Small intestine (tissue), 7 donors: ENCODE measurements at regions not wholly inside any gene's neighbourhood (a gene's known extent, or its start where the extent isn't known, plus 50 kb on each side); places are given as distances from the start of the nearest gene placed in this dataset.

Source experiments
- DNase-seq, 2 donors: peaks; one replicate each; pipeline versions ENCODE4 v3.0.0 to v3.0.0-alpha.2; 2013
- FAIRE-seq: peaks from 2 replicates; lab custom pipeline; 2012; peaks lifted over from hg19 to GRCh38; lab: Jason Lieb, UNC
- H3K27ac ChIP-seq, 3 donors: one replicate each; pipeline ENCODE4 v1.5.1; 2013; ENCODE audit warnings: low read length in 2 of 3, mild to moderate bottlenecking in 2 of 3, control low read depth in 1 of 3, inconsistent platforms in 1 of 3, low read depth in 1 of 3, moderate library complexity in 1 of 3
- H3K27me3 ChIP-seq, 3 donors: one replicate each; pipeline ENCODE4 v1.6.1; 2013; ENCODE audit warnings: low read length in 3 of 3, inconsistent platforms in 1 of 3; ENCODE audit not compliant: control insufficient read depth in 3 of 3, insufficient read depth in 3 of 3
- H3K36me3 ChIP-seq, 3 donors: one replicate each; pipeline ENCODE4 v1.6.1; 2013; ENCODE audit warnings: low read length in 3 of 3, inconsistent platforms in 1 of 3, low read depth in 1 of 3, mild to moderate bottlenecking in 1 of 3, moderate library complexity in 1 of 3; ENCODE audit not compliant: control insufficient read depth in 3 of 3, insufficient read depth in 2 of 3
- H3K4me1 ChIP-seq, 3 donors: one replicate each; pipeline ENCODE4 v1.6.1; 2013; ENCODE audit warnings: low read length in 2 of 3, inconsistent platforms in 1 of 3, low read depth in 1 of 3, mild to moderate bottlenecking in 1 of 3, moderate library complexity in 1 of 3; ENCODE audit not compliant: control insufficient read depth in 3 of 3, insufficient read depth in 2 of 3
- H3K4me3 ChIP-seq, 3 donors: one replicate each; pipeline ENCODE4 v1.5.1; 2013; ENCODE audit warnings: low read length in 3 of 3, control low read depth in 1 of 3, inconsistent platforms in 1 of 3, low read depth in 1 of 3, mild to moderate bottlenecking in 1 of 3, moderate library complexity in 1 of 3
- H3K9me3 ChIP-seq, 2 donors: one replicate each; pipeline ENCODE4 v1.6.1; 2013; ENCODE audit warnings: low read depth in 1 of 2, low read length in 1 of 2; ENCODE audit not compliant: control insufficient read depth in 2 of 2, insufficient read depth in 1 of 2
- WGBS, 3 donors: extraction: QIAGEN DNeasy Blood & Tissue Kit; methylation state at CpG; one replicate each; pipeline ENCODE4 v1.1.7; 2013; 5-methylcytosine and 5-hydroxymethylcytosine counted together
- donor health status: healthy with polysubstance abuse.
- donor health status: control.
- donor health status: control.
- donor health status: Bipolar disorder and iron deficiency.
- donor health status: healthy.

- no peak for DNase-seq
- Histone ChIP-seq H3K27ac (no peak overlapping the region), H3K27me3 (no peaks in the 10 kb centered on the region), H3K4me1 (no peaks in the 10 kb centered on the region), H3K4me3 (no peak overlapping the region), H3K36me3 (no peaks in the 10 kb centered on the region), H3K9me3 (no peaks in the 10 kb centered on the region)
- WGBS, 3 donors = 12 to 57% (median 24%) methylated on average over 1 of the region's 1 CpG
- no peak for FAIRE-seq
Measured at GRCh38 chr16:64468515-64469090, 653.3 kb downstream of the CDH11 start.

- no peak for DNase-seq
Measured at GRCh38 chr16:64459821-64460220, 662.0 kb downstream of the CDH11 start.

GRCh38 chr16:64459402-64459801 is 662.5 kb downstream of the CDH11 start:
- WGBS, 3 donors = 87 to 92% (median 87%) methylated on average over 2 of the region's 2 CpGs
- no peak overlapping the region for H3K4me3 ChIP-seq
- no peak for DNase-seq
- H3K27ac ChIP-seq = no peak overlapping the region
- no peaks in the 10 kb centered on the region for H3K4me1 ChIP-seq
- FAIRE-seq = no peak
- no peaks in the 10 kb centered on the region for H3K27me3 ChIP-seq
- no peaks in the 10 kb centered on the region for H3K9me3 ChIP-seq
- H3K36me3 ChIP-seq = no peaks in the 10 kb centered on the region

More at GRCh38 chr16:64459821-64460220, 662.0 kb downstream of the CDH11 start:
- H3K4me3 ChIP-seq = no peak overlapping the region
- no peaks in the 10 kb centered on the region for H3K36me3 ChIP-seq
- WGBS, 3 donors = 19 to 28% (median 20%) methylated on average over 1 of the region's 1 CpG
- FAIRE-seq = no peak
- H3K27ac ChIP-seq = no peak overlapping the region
- no peaks in the 10 kb centered on the region for H3K9me3 ChIP-seq
- H3K4me1 ChIP-seq = no peaks in the 10 kb centered on the region
- H3K27me3 ChIP-seq = no peaks in the 10 kb centered on the region

- Histone ChIP-seq H3K27ac (no peak overlapping the region), H3K27me3 (no peaks in the 10 kb centered on the region), H3K36me3 (no peaks in the 10 kb centered on the region), H3K9me3 (no peaks in the 10 kb centered on the region), H3K4me1 (no peaks in the 10 kb centered on the region), H3K4me3 (no peak overlapping the region)
- 46 to 61% (median 51%) methylated on average over 1 of the region's 1 CpG for WGBS, 3 donors
- DNase-seq = peak in 1 of 2 donors; percentile 14
- FAIRE-seq = no peak
Measured at GRCh38 chr16:64455275-64455674, 666.6 kb downstream of the CDH11 start.

- Histone ChIP-seq H3K4me3 (no peak overlapping the region), H3K9me3 (no peaks in the 10 kb centered on the region), H3K36me3 (no peaks in the 10 kb centered on the region), H3K27ac (no peak overlapping the region), H3K4me1 (no peaks in the 10 kb centered on the region), H3K27me3 (no peaks in the 10 kb centered on the region)
- FAIRE-seq (no peak), DNase-seq (no peak)
- 23 to 52% (median 24%) methylated on average over 2 of the region's 2 CpGs for WGBS, 3 donors
Measured at GRCh38 chr16:64453646-64454045, 668.2 kb downstream of the CDH11 start.

- Histone ChIP-seq H3K27me3 (no peaks in the 10 kb centered on the region), H3K4me3 (no peak overlapping the region), H3K9me3 (no peaks in the 10 kb centered on the region), H3K27ac (no peak overlapping the region), H3K36me3 (no peaks in the 10 kb centered on the region), H3K4me1 (no peaks in the 10 kb centered on the region)
- DNase-seq = no peak
- FAIRE-seq = no peak
Measured at GRCh38 chr16:64452446-64452845, 669.4 kb downstream of the CDH11 start.

- DNase-seq (no peak), FAIRE-seq (no peak)
- WGBS, 3 donors = 63 to 80% (median 71%) methylated on average over 4 of the region's 4 CpGs
- Histone ChIP-seq H3K27me3 (no peaks in the 10 kb centered on the region), H3K4me1 (no peaks in the 10 kb centered on the region), H3K27ac (no peak overlapping the region), H3K4me3 (no peak overlapping the region), H3K9me3 (no peaks in the 10 kb centered on the region), H3K36me3 (no peaks in the 10 kb centered on the region)
Measured at GRCh38 chr16:64450177-64450576, 671.7 kb downstream of the CDH11 start.

GRCh38 chr16:64449506-64449905 is 672.4 kb downstream of the CDH11 start:
- no peak overlapping the region for H3K4me3 ChIP-seq
- H3K27me3 ChIP-seq = no peaks in the 10 kb centered on the region
- H3K27ac ChIP-seq = no peak overlapping the region
- FAIRE-seq = no peak
- H3K4me1 ChIP-seq = no peaks in the 10 kb centered on the region
- no peak for DNase-seq
- no peaks in the 10 kb centered on the region for H3K9me3 ChIP-seq
- H3K36me3 ChIP-seq = no peaks in the 10 kb centered on the region

GRCh38 chr16:64445649-64446048 is 676.2 kb downstream of the CDH11 start:
- WGBS, 3 donors = 13 to 48% (median 18%) methylated on average over 3 of the region's 3 CpGs

More at GRCh38 chr16:64445649-64446048, 676.2 kb downstream of the CDH11 start:
- no peaks in the 10 kb centered on the region for H3K4me1 ChIP-seq
- no peaks in the 10 kb centered on the region for H3K27me3 ChIP-seq
- H3K36me3 ChIP-seq = no peaks in the 10 kb centered on the region
- peak in 1 of 2 donors; percentile 44 for DNase-seq
- no peak for FAIRE-seq
- no peak overlapping the region for H3K4me3 ChIP-seq
- no peaks in the 10 kb centered on the region for H3K9me3 ChIP-seq
- H3K27ac ChIP-seq = no peak overlapping the region
